ENCODE measurements at regions not wholly inside any gene's neighbourhood (a gene's known extent, or its start where the extent isn't known, plus 50 kb on each side); places are given as distances from the start of the nearest gene placed in this dataset.

GRCh38 chr2:61694312-61695274 lies 156.4 kb upstream of the XPO1 start:
- peak overlapping the region in 1 of 2 experiments; percentile 86 for H3K18ac ChIP-seq (ENCODE audit: low read depth in 1 of 2, low read length in 2 of 2)
- peak overlapping the region; percentile 25 for H4K91ac ChIP-seq (ENCODE audit: low read length)
- H2AK5ac ChIP-seq (ENCODE audit: low read length, severe bottlenecking) = no peak overlapping the region
- H3K4me1 ChIP-seq (ENCODE audit: control insufficient read depth, insufficient read depth, low read depth, low read length) = peaks cover 7% of the 10 kb centered on the region
- H3K4ac ChIP-seq (ENCODE audit: low read depth in 1 of 2, low read length in 2 of 2) = peak overlapping the region in 1 of 2 experiments; percentile 17
- no peak overlapping the region for H3K27ac ChIP-seq (ENCODE audit: low read length, poor library complexity, severe bottlenecking)
- no peak overlapping the region for H2BK5ac ChIP-seq (ENCODE audit: low read depth, low read length, poor library complexity, severe bottlenecking)
- peak overlapping the region; percentile 94 to 95 for H3K4me3 ChIP-seq (ENCODE audit: insufficient read depth in 1 of 2, low read depth in 1 of 2, low read length in 2 of 2)
- H2BK120ac ChIP-seq (ENCODE audit: low read depth, low read length) = no peak overlapping the region
- H2AFZ ChIP-seq (ENCODE audit: low read depth, low read length) = peak overlapping the region; percentile 87
- H4K8ac ChIP-seq (ENCODE audit: low read length) = peak overlapping the region; percentile 95
- no peaks in the 10 kb centered on the region for H3K9me3 ChIP-seq (ENCODE audit: control insufficient read depth, low read length)
- no peaks in the 10 kb centered on the region for H3K79me1 ChIP-seq (replicated peaks; ENCODE audit: low read length, poor library complexity, severe bottlenecking)
- H3K14ac ChIP-seq (ENCODE audit: low read length in 2 of 2) = peak overlapping the region in 1 of 2 experiments; percentile 44
- 35% methylated on average over 32 of the region's 47 CpGs for WGBS
- peak overlapping the region; percentile 92 for H3K4me2 ChIP-seq (ENCODE audit: low read length, poor library complexity, severe bottlenecking)
- no peak overlapping the region for H3K23ac ChIP-seq (ENCODE audit: low read length in 2 of 2)
- DNase-seq = peak; percentile 79
- H2BK15ac ChIP-seq (ENCODE audit: low read depth, poor library complexity, severe bottlenecking) = no peak overlapping the region
- no peaks in the 10 kb centered on the region for H3K36me3 ChIP-seq (ENCODE audit: control insufficient read depth in 1 of 2, insufficient read depth in 2 of 2, low read depth in 1 of 2, low read length in 2 of 2)
- H3K27me3 ChIP-seq (ENCODE audit: control insufficient read depth in 1 of 2, insufficient read depth in 1 of 2, low read length in 2 of 2) = no peaks in the 10 kb centered on the region
- peak overlapping the region in 1 of 2 experiments; percentile 87 for H2BK12ac ChIP-seq (ENCODE audit: low read length in 2 of 2)
- H3K9ac ChIP-seq (ENCODE audit: low read length) = peak overlapping the region; percentile 85

- 100% methylated on average over 2 of the region's 2 CpGs for WGBS
- Histone ChIP-seq H4K91ac (ENCODE audit: low read length) (no peak overlapping the region), H2BK120ac (ENCODE audit: low read depth, low read length) (no peak overlapping the region), H2BK5ac (ENCODE audit: low read depth, low read length, poor library complexity, severe bottlenecking) (no peak overlapping the region), H3K4me1 (ENCODE audit: control insufficient read depth, insufficient read depth, low read depth, low read length) (peaks cover 7% of the 10 kb centered on the region), H2BK12ac (ENCODE audit: low read length in 2 of 2) (no peak overlapping the region), H3K4me2 (ENCODE audit: low read length, poor library complexity, severe bottlenecking) (no peak overlapping the region), H3K27me3 (ENCODE audit: control insufficient read depth in 1 of 2, insufficient read depth in 1 of 2, low read length in 2 of 2) (no peaks in the 10 kb centered on the region), H2AK5ac (ENCODE audit: low read length, severe bottlenecking) (no peak overlapping the region), H3K4me3 (ENCODE audit: insufficient read depth in 1 of 2, low read depth in 1 of 2, low read length in 2 of 2) (peak overlapping the region in 1 of 2 experiments; percentile 95), H2AFZ (ENCODE audit: low read depth, low read length) (no peak overlapping the region), H3K14ac (ENCODE audit: low read length in 2 of 2) (no peak overlapping the region), H3K9me3 (ENCODE audit: control insufficient read depth, low read length) (no peaks in the 10 kb centered on the region), H3K36me3 (ENCODE audit: control insufficient read depth in 1 of 2, insufficient read depth in 2 of 2, low read depth in 1 of 2, low read length in 2 of 2) (no peaks in the 10 kb centered on the region), H3K23ac (ENCODE audit: low read length in 2 of 2) (no peak overlapping the region), H3K27ac (ENCODE audit: low read length, poor library complexity, severe bottlenecking) (no peak overlapping the region), H3K18ac (ENCODE audit: low read depth in 1 of 2, low read length in 2 of 2) (no peak overlapping the region), H3K4ac (ENCODE audit: low read depth in 1 of 2, low read length in 2 of 2) (no peak overlapping the region), H2BK15ac (ENCODE audit: low read depth, poor library complexity, severe bottlenecking) (no peak overlapping the region), H3K79me1 (replicated peaks; ENCODE audit: low read length, poor library complexity, severe bottlenecking) (no peaks in the 10 kb centered on the region), H3K9ac (ENCODE audit: low read length) (peak overlapping the region; percentile 85), H4K8ac (ENCODE audit: low read length) (no peak overlapping the region)
- DNase-seq = no peak
These were observed 155.6 kb upstream of the XPO1 start for GRCh38 chr2:61693744-61694143.

GRCh38 chr2:61690078-61690596 lies 152.0 kb upstream of the XPO1 start:
- H2AFZ ChIP-seq (ENCODE audit: low read depth, low read length) = no peak overlapping the region
- H2BK5ac ChIP-seq (ENCODE audit: low read depth, low read length, poor library complexity, severe bottlenecking) = no peak overlapping the region
- no peaks in the 10 kb centered on the region for H3K36me3 ChIP-seq (ENCODE audit: control insufficient read depth in 1 of 2, insufficient read depth in 2 of 2, low read depth in 1 of 2, low read length in 2 of 2)
- no peak overlapping the region for H2BK12ac ChIP-seq (ENCODE audit: low read length in 2 of 2)
- no peak overlapping the region for H4K8ac ChIP-seq (ENCODE audit: low read length)
- no peak overlapping the region for H4K91ac ChIP-seq (ENCODE audit: low read length)
- no peaks in the 10 kb centered on the region for H3K79me1 ChIP-seq (replicated peaks; ENCODE audit: low read length, poor library complexity, severe bottlenecking)
- H3K9ac ChIP-seq (ENCODE audit: low read length) = peak overlapping the region; percentile 80
- no peak overlapping the region for H2AK5ac ChIP-seq (ENCODE audit: low read length, severe bottlenecking)
- no peak overlapping the region for H3K4ac ChIP-seq (ENCODE audit: low read depth in 1 of 2, low read length in 2 of 2)
- peak overlapping the region in 1 of 2 experiments; percentile 62 for H3K4me3 ChIP-seq (ENCODE audit: insufficient read depth in 1 of 2, low read depth in 1 of 2, low read length in 2 of 2)
- no peaks in the 10 kb centered on the region for H3K27me3 ChIP-seq (ENCODE audit: control insufficient read depth in 1 of 2, insufficient read depth in 1 of 2, low read length in 2 of 2)
- no peaks in the 10 kb centered on the region for H3K9me3 ChIP-seq (ENCODE audit: control insufficient read depth, low read length)
- H2BK15ac ChIP-seq (ENCODE audit: low read depth, poor library complexity, severe bottlenecking) = no peak overlapping the region
- peaks cover 7% of the 10 kb centered on the region for H3K4me1 ChIP-seq (ENCODE audit: control insufficient read depth, insufficient read depth, low read depth, low read length)
- DNase-seq = no peak
- H3K14ac ChIP-seq (ENCODE audit: low read length in 2 of 2) = no peak overlapping the region
- H3K27ac ChIP-seq (ENCODE audit: low read length, poor library complexity, severe bottlenecking) = no peak overlapping the region
- no peak overlapping the region for H3K4me2 ChIP-seq (ENCODE audit: low read length, poor library complexity, severe bottlenecking)
- H3K18ac ChIP-seq (ENCODE audit: low read depth in 1 of 2, low read length in 2 of 2) = no peak overlapping the region
- H3K23ac ChIP-seq (ENCODE audit: low read length in 2 of 2) = no peak overlapping the region
- no peak overlapping the region for H2BK120ac ChIP-seq (ENCODE audit: low read depth, low read length)

GRCh38 chr2:61689568-61689967 lies 151.4 kb upstream of the XPO1 start:
- Histone ChIP-seq H2BK15ac (ENCODE audit: low read depth, poor library complexity, severe bottlenecking) (no peak overlapping the region), H3K4me3 (ENCODE audit: insufficient read depth in 1 of 2, low read depth in 1 of 2, low read length in 2 of 2) (peak overlapping the region in 1 of 2 experiments; percentile 62), H4K8ac (ENCODE audit: low read length) (no peak overlapping the region), H3K36me3 (ENCODE audit: control insufficient read depth in 1 of 2, insufficient read depth in 2 of 2, low read depth in 1 of 2, low read length in 2 of 2) (no peaks in the 10 kb centered on the region), H3K4me2 (ENCODE audit: low read length, poor library complexity, severe bottlenecking) (no peak overlapping the region), H3K4me1 (ENCODE audit: control insufficient read depth, insufficient read depth, low read depth, low read length) (peaks cover 3% of the 10 kb centered on the region), H2BK12ac (ENCODE audit: low read length in 2 of 2) (no peak overlapping the region), H3K27ac (ENCODE audit: low read length, poor library complexity, severe bottlenecking) (no peak overlapping the region), H3K79me1 (replicated peaks; ENCODE audit: low read length, poor library complexity, severe bottlenecking) (no peaks in the 10 kb centered on the region), H3K18ac (ENCODE audit: low read depth in 1 of 2, low read length in 2 of 2) (no peak overlapping the region), H3K9ac (ENCODE audit: low read length) (peak overlapping the region; percentile 80), H3K9me3 (ENCODE audit: control insufficient read depth, low read length) (no peaks in the 10 kb centered on the region), H3K14ac (ENCODE audit: low read length in 2 of 2) (no peak overlapping the region), H2AFZ (ENCODE audit: low read depth, low read length) (no peak overlapping the region), H2BK5ac (ENCODE audit: low read depth, low read length, poor library complexity, severe bottlenecking) (no peak overlapping the region), H3K4ac (ENCODE audit: low read depth in 1 of 2, low read length in 2 of 2) (no peak overlapping the region), H2BK120ac (ENCODE audit: low read depth, low read length) (no peak overlapping the region), H3K27me3 (ENCODE audit: control insufficient read depth in 1 of 2, insufficient read depth in 1 of 2, low read length in 2 of 2) (no peaks in the 10 kb centered on the region), H2AK5ac (ENCODE audit: low read length, severe bottlenecking) (no peak overlapping the region), H3K23ac (ENCODE audit: low read length in 2 of 2) (no peak overlapping the region), H4K91ac (ENCODE audit: low read length) (no peak overlapping the region)
- DNase-seq = peak; percentile 35
- WGBS = 86% methylated on average over 5 of the region's 5 CpGs

Measured in mesenchymal stem cell (in vitro differentiated cells and primary cell).